HepG2 (cell line): ENCODE measurements at regions not wholly inside any gene's neighbourhood (a gene's known extent, or its start where the extent isn't known, plus 50 kb on each side); places are given as distances from the start of the nearest gene placed in this dataset.

ENCODE experiments used
- ATAC-seq: fragments of 200-7000 bp; cut with Tn5 transposase; 3 replicates; pipeline ENCODE4 v1.9.1; 2020; ENCODE audit warnings: mild to moderate bottlenecking, moderate library complexity
- BruUV-seq: library from RNA; stranded (reverse); fragments of 400-500 nt; replicated peaks from 2 replicates; lab custom pipeline; 2021; lab: Mats Ljungman, UMichigan
- CTCF ChIA-PET: fragments of 300-600 bp; formaldehyde crosslinking; extraction: SDS; loops from one replicate; lab custom pipeline; 2021; ENCODE audit warnings: low total read pairs, inconsistent platforms, low intra/inter-chr PET ratio; lab: Yijun Ruan, JAX
- POLR2A ChIA-PET: fragments of 350-600 bp; sonication (Branson Sonifier 250); formaldehyde crosslinking; loops from one replicate; lab custom pipeline; 2020; ENCODE audit warnings: antibody characterized with exemption, inconsistent platforms; lab: Yijun Ruan, JAX
- DNase-seq: peaks from one replicate; pipeline ENCODE4 v3.0.0-alpha.2; 2015; ENCODE audit warnings: low spot score
- FAIRE-seq: peaks from 3 replicates; lab custom pipeline; 2011; peaks lifted over from hg19 to GRCh38; lab: Jason Lieb, UNC
- H2AFZ ChIP-seq: one replicate; pipeline ENCODE4 v1.6.1; 2011; ENCODE audit warnings: low read length, inconsistent platforms
- H3K27ac ChIP-seq: fragments of 300-600 bp; 3 replicates; pipeline ENCODE4 v1.8.0; 2011; ENCODE audit warnings: mixed run types, mild to moderate bottlenecking, mixed read lengths, low read length, inconsistent platforms; ENCODE audit not compliant: insufficient read depth; ENCODE audit errors: extremely low read length
- H3K27me3 ChIP-seq, 2 experiments: fragments of 200-600 bp in 1 of 2; 2 replicates in 1 of 2; 3 replicates in 1 of 2; pipeline versions ENCODE4 v1.6.0 to v1.8.0; 2011; ENCODE audit warnings: low read length in 2 of 2, mild to moderate bottlenecking in 2 of 2, moderate library complexity in 2 of 2, inconsistent platforms in 1 of 2; ENCODE audit not compliant: insufficient read depth in 2 of 2, control insufficient read depth in 1 of 2
- H3K36me3 ChIP-seq, 2 experiments: fragments of 200-600 bp in 1 of 2; replicated peaks in 1 of 2; 2 replicates in 1 of 2; 3 replicates in 1 of 2; pipeline versions ENCODE4 v1.5.1 to v1.8.0; 2011; ENCODE audit warnings: low read length in 2 of 2, inconsistent platforms in 1 of 2; ENCODE audit not compliant: insufficient read depth in 2 of 2, control insufficient read depth in 1 of 2
- H3K4me1 ChIP-seq: 2 replicates; pipeline ENCODE4 v1.5.1; 2012; ENCODE audit warnings: low read length, inconsistent platforms; ENCODE audit not compliant: insufficient read depth
- H3K4me2 ChIP-seq: 2 replicates; pipeline ENCODE4 v1.6.0; 2011; ENCODE audit warnings: low read depth, low read length, inconsistent platforms
- H3K4me3 ChIP-seq, 3 experiments: fragments of 200-600 bp in 1 of 3; sonication (generic), shearing (Covaris generic) in 1 of 3; replicated peaks in 1 of 3; 2 replicates each; pipeline ENCODE4 v1.5.1; 2011 to 2016; ENCODE audit warnings: low read length in 3 of 3, inconsistent platforms in 2 of 3, low read depth in 2 of 3, mild to moderate bottlenecking in 2 of 3, control low read depth in 1 of 3, mixed read lengths in 1 of 3; ENCODE audit not compliant: insufficient read depth in 1 of 3
- H3K79me2 ChIP-seq: one replicate; pipeline ENCODE4 v1.6.1; 2011; ENCODE audit warnings: low read length, inconsistent platforms; ENCODE audit not compliant: insufficient read depth
- H3K9ac ChIP-seq: 2 replicates; pipeline ENCODE4 v1.6.0; 2011; ENCODE audit warnings: mild to moderate bottlenecking, low read depth, low read length, inconsistent platforms; ENCODE audit not compliant: insufficient read depth
- H3K9me3 ChIP-seq: 2 replicates; pipeline ENCODE4 v1.5.1; 2012; ENCODE audit warnings: mild to moderate bottlenecking, low read length
- H4K20me1 ChIP-seq: 2 replicates; pipeline ENCODE4 v1.6.0; 2011; ENCODE audit warnings: inconsistent platforms, mild to moderate bottlenecking, low read length, moderate library complexity; ENCODE audit not compliant: insufficient read depth
- CHD4 ChIP-seq: fragments of 200-600 bp; sonication (generic); IDR thresholded peaks from 2 replicates; pipeline ENCODE4 v1.7.0; 2017; ENCODE audit warnings: mild to moderate bottlenecking, low read length, borderline replicate concordance
- DRAP1 ChIP-seq: IDR thresholded peaks from 2 replicates; pipeline ENCODE4 v1.6.1; 2016; ENCODE audit warnings: missing genetic modification reagents, missing compliant biosample characterization
- EP300 ChIP-seq, 3 experiments: sonication (generic) in 1 of 3; formaldehyde crosslinking in 1 of 3; IDR thresholded peaks; 2 replicates each; pipeline versions ENCODE4 v1.5.1 to v1.6.1; 2011 to 2020; ENCODE audit warnings: low read depth in 2 of 3, low read length in 2 of 3, borderline replicate concordance in 1 of 3, improper control_type of control experiment in 1 of 3, mild to moderate bottlenecking in 1 of 3, missing genetic modification reagents in 1 of 3, moderate library complexity in 1 of 3
- HMGA1 ChIP-seq: sonication (generic); formaldehyde crosslinking; conservative IDR thresholded peaks from 2 replicates; pipeline ENCODE4 v1.4.0; 2020; ENCODE audit warnings: missing genetic modification reagents
- HNRNPUL1 ChIP-seq: fragments of 200-400 bp; formaldehyde crosslinking; IDR thresholded peaks from 2 replicates; pipeline ENCODE4 v1.6.1; 2017; ENCODE audit warnings: low read depth, mild to moderate bottlenecking, low read length, moderate library complexity
- IRF9 ChIP-seq: sonication (generic); formaldehyde crosslinking; IDR thresholded peaks from 2 replicates; pipeline ENCODE4 v1.8.0; 2022; ENCODE audit warnings: missing genetic modification reagents, mild to moderate bottlenecking, borderline replicate concordance
- KDM2A ChIP-seq: sonication (generic); formaldehyde crosslinking; IDR thresholded peaks from 2 replicates; pipeline ENCODE4 v1.4.0; 2020; ENCODE audit warnings: low read depth, missing genetic modification reagents, borderline replicate concordance
- KLF12 ChIP-seq: sonication (generic); formaldehyde crosslinking; IDR thresholded peaks from 2 replicates; pipeline ENCODE4 v1.4.0; 2020; ENCODE audit warnings: missing genetic modification reagents, borderline replicate concordance
- NFIC ChIP-seq: IDR thresholded peaks from 2 replicates; pipeline ENCODE4 v1.6.1; 2012; ENCODE audit warnings: mild to moderate bottlenecking, low read length, inconsistent platforms
- NR2F2 ChIP-seq: IDR thresholded peaks from 2 replicates; pipeline ENCODE4 v1.6.1; 2012; ENCODE audit warnings: low read depth, inconsistent platforms, borderline replicate concordance
- PRDM15 ChIP-seq: sonication (generic); formaldehyde crosslinking; IDR thresholded peaks from 2 replicates; pipeline ENCODE4 v1.4.0; 2020; ENCODE audit warnings: missing genetic modification reagents
- TBX2 ChIP-seq: sonication (generic); formaldehyde crosslinking; IDR thresholded peaks from 2 replicates; pipeline ENCODE4 v1.5.0; 2020; ENCODE audit warnings: missing genetic modification reagents, mild to moderate bottlenecking, borderline replicate concordance
- ZNF124 ChIP-seq: sonication (generic); formaldehyde crosslinking; IDR thresholded peaks from 2 replicates; pipeline ENCODE4 v1.4.0; 2020; ENCODE audit warnings: missing genetic modification reagents
- ZNF33A ChIP-seq: sonication (generic); formaldehyde crosslinking; IDR thresholded peaks from 2 replicates; pipeline ENCODE4 v1.5.1; 2020; ENCODE audit warnings: missing genetic modification reagents, mild to moderate bottlenecking, moderate library complexity, borderline replicate concordance
- ZNF343 ChIP-seq: sonication (generic); formaldehyde crosslinking; IDR thresholded peaks from 2 replicates; pipeline ENCODE4 v1.4.0; 2020; ENCODE audit warnings: mild to moderate bottlenecking, missing genetic modification reagents
- ZNF512 ChIP-seq: sonication (generic); formaldehyde crosslinking; IDR thresholded peaks from 2 replicates; pipeline ENCODE4 v1.4.0; 2020; ENCODE audit warnings: mild to moderate bottlenecking, missing genetic modification reagents
- ZNF724P ChIP-seq: sonication (generic); formaldehyde crosslinking; IDR thresholded peaks from 2 replicates; pipeline ENCODE4 v1.8.0; 2022; ENCODE audit warnings: missing genetic modification reagents, borderline replicate concordance
- ZNF883 ChIP-seq: sonication (generic); formaldehyde crosslinking; IDR thresholded peaks from 2 replicates; pipeline ENCODE4 v1.5.1; 2020; ENCODE audit warnings: mild to moderate bottlenecking, missing genetic modification reagents; ENCODE audit errors: not compliant biosample characterization
- WGBS: methylation state at CpG from one replicate; pipeline ENCODE4 v1.1.6; 2017; ENCODE audit warnings: low lambda C conversion rate; 5-methylcytosine and 5-hydroxymethylcytosine counted together
- in situ Hi-C: cut with HindIII; loops from 2 replicates; pipeline ENCODE4 v1.10.0; 2017; ENCODE audit warnings: low pct_unique_long_range_greater_than_20kb; ENCODE audit not compliant: extremely low pct_ligation_motif_present
- intact Hi-C: fragments of 100-400 bp; cut with micrococcal nuclease; formaldehyde crosslinking; loops from one replicate; pipeline ENCODE4 v1.10.0; 2022; ENCODE audit not compliant: unreplicated experiment

- TF ChIP-seq ZNF33A (CRISPR knock-in tag) (no peak), KDM2A (CRISPR knock-in tag) (no peak), ZNF343 (CRISPR knock-in tag) (no peak), HNRNPUL1 (no peak), IRF9 (CRISPR knock-in tag) (no peak), ZNF124 (CRISPR knock-in tag) (no peak), DRAP1 (CRISPR knock-in tag) (no peak)
Measured at GRCh38 chr5:61823781-61824180, 482.2 kb upstream of the KIF2A start (continued).

GRCh38 chr5:61824396-61824795 lies 481.6 kb upstream of the KIF2A start:
- no peak overlapping the region for H3K27ac ChIP-seq
- H3K4me3 ChIP-seq: no peak overlapping the region
- 47% methylated on average over 4 of the region's 4 CpGs for WGBS
- H3K9me3 ChIP-seq: no peaks in the 10 kb centered on the region
- no peak for DNase-seq
- H3K9ac ChIP-seq: no peak overlapping the region
- no peaks in the 10 kb centered on the region for H3K79me2 ChIP-seq
- POLR2A ChIA-PET: no interaction called here
- no peaks in the 10 kb centered on the region for H3K36me3 ChIP-seq
- ATAC-seq: no peak
- H2AFZ ChIP-seq: no peak overlapping the region
- H3K27me3 ChIP-seq: peaks cover 0 to 23% of the 10 kb centered on the region in 2 experiments; a peak in 3 of 5 replicates
- H3K4me2 ChIP-seq: no peak overlapping the region
- FAIRE-seq: no peak
- intact Hi-C loops (no loop called here), in situ Hi-C loops (no loop called here)
- H3K4me1 ChIP-seq: no peaks in the 10 kb centered on the region
- CTCF ChIA-PET: no interaction called here
- H4K20me1 ChIP-seq: no peaks in the 10 kb centered on the region
- BruUV-seq: no TSS peak
- TF ChIP-seq NR2F2 (no peak), PRDM15 (CRISPR knock-in tag) (no peak), TBX2 (CRISPR knock-in tag) (no peak), KLF12 (no peak), HMGA1 (CRISPR knock-in tag) (no peak), CHD4 (no peak), ZNF724P (CRISPR knock-in tag) (no peak), EP300 (IDR thresholded peaks at IDR 0.05; ENCODE audit: low read depth in 2 of 2, low read length in 2 of 2) (no peak), EP300 (CRISPR knock-in tag; IDR thresholded peaks at IDR 0.05; ENCODE audit: borderline replicate concordance) (no peak), NFIC (no peak), ZNF512 (CRISPR knock-in tag) (no peak), ZNF883 (CRISPR knock-in tag) (no peak)
